Keratinocyte (primary cell): ENCODE measurements at regions not wholly inside any gene's neighbourhood (a gene's known extent, or its start where the extent isn't known, plus 50 kb on each side); places are given as distances from the start of the nearest gene placed in this dataset.

ENCODE experiments used
- DNase-seq: peaks from one replicate; pipeline ENCODE4 v3.0.0-alpha.2; 2011; ENCODE audit warnings: low read depth, missing footprints, low spot score
- FAIRE-seq: peaks from 2 replicates; lab custom pipeline; 2011; peaks lifted over from hg19 to GRCh38; lab: Jason Lieb, UNC
- H2AFZ ChIP-seq: 2 replicates; pipeline ENCODE4 v1.6.0; 2012; ENCODE audit warnings: low read length, control low read depth, inconsistent platforms; ENCODE audit not compliant: control insufficient read depth
- H3K27ac ChIP-seq: 2 replicates; pipeline ENCODE4 v1.5.1; 2011; ENCODE audit warnings: low read length; ENCODE audit not compliant: control insufficient read depth, insufficient read depth
- H3K27me3 ChIP-seq: 3 replicates; pipeline ENCODE4 v1.6.0; 2011; ENCODE audit warnings: low read length; ENCODE audit not compliant: control insufficient read depth, insufficient read depth; ENCODE audit errors: extremely low read depth
- H3K36me3 ChIP-seq, 2 experiments: 2 replicates in 1 of 2; 3 replicates in 1 of 2; pipeline ENCODE4 v1.5.1; 2011; ENCODE audit warnings: low read length in 2 of 2, mild to moderate bottlenecking in 1 of 2; ENCODE audit not compliant: control insufficient read depth in 2 of 2, insufficient read depth in 2 of 2; ENCODE audit errors: extremely low read depth in 1 of 2
- H3K4me1 ChIP-seq: 3 replicates; pipeline ENCODE4 v1.5.1; 2011; ENCODE audit warnings: low read length; ENCODE audit not compliant: control insufficient read depth, insufficient read depth; ENCODE audit errors: extremely low read depth
- H3K4me2 ChIP-seq: 3 replicates; pipeline ENCODE4 v1.6.0; 2011; ENCODE audit warnings: low read depth, low read length; ENCODE audit not compliant: control insufficient read depth, insufficient read depth; ENCODE audit errors: extremely low read depth
- H3K4me3 ChIP-seq, 3 experiments: fragments of 200-600 bp in 1 of 3; sonication (generic) in 1 of 3; 2 replicates in 2 of 3; 3 replicates in 1 of 3; pipeline ENCODE4 v1.5.1; 2011 to 2016; ENCODE audit warnings: low read length in 3 of 3, mild to moderate bottlenecking in 3 of 3, control low read depth in 2 of 3, inconsistent platforms in 1 of 3, low read depth in 1 of 3, mixed read lengths in 1 of 3, mixed run types in 1 of 3, moderate library complexity in 1 of 3; ENCODE audit not compliant: control insufficient read depth in 2 of 3, insufficient read depth in 2 of 3; ENCODE audit errors: extremely low read depth in 1 of 3
- H3K79me2 ChIP-seq: 2 replicates; pipeline ENCODE4 v1.6.0; 2012; ENCODE audit warnings: low read length; ENCODE audit not compliant: control insufficient read depth, insufficient read depth
- H3K9ac ChIP-seq: 3 replicates; pipeline ENCODE4 v1.6.0; 2011; ENCODE audit warnings: low read length; ENCODE audit not compliant: control insufficient read depth, insufficient read depth; ENCODE audit errors: extremely low read depth
- H3K9me1 ChIP-seq: 3 replicates; pipeline ENCODE4 v1.6.0; 2011; ENCODE audit warnings: low read length; ENCODE audit not compliant: control insufficient read depth, insufficient read depth; ENCODE audit errors: extremely low read depth
- H3K9me3 ChIP-seq: 2 replicates; pipeline ENCODE4 v1.5.1; 2012; ENCODE audit warnings: low read depth, low read length; ENCODE audit not compliant: control insufficient read depth
- H4K20me1 ChIP-seq: 3 replicates; pipeline ENCODE4 v1.6.0; 2011; ENCODE audit warnings: low read length; ENCODE audit not compliant: control insufficient read depth, insufficient read depth; ENCODE audit errors: extremely low read depth
- EZH2 ChIP-seq: IDR thresholded peaks from one replicate; pipeline ENCODE4 v1.6.1; 2012; ENCODE audit warnings: inconsistent platforms, mild to moderate bottlenecking, low read length, moderate library complexity
- dilution Hi-C: fragments of 300-500 bp; cut with MboI; formaldehyde crosslinking; loops from one replicate; pipeline ENCODE4 v1.7.0; 2020; ENCODE audit warnings: low sequenced_read_pairs; ENCODE audit not compliant: extremely low pct_ligation_motif_present
- TF ChIP-seq, protein P1 (sequence below), 3 experiments: IDR thresholded peaks in 1 of 3; conservative IDR thresholded peaks in 1 of 3; optimal IDR thresholded peaks in 1 of 3; 2 replicates in 2 of 3; 3 replicates in 1 of 3; pipeline versions ENCODE3 to v1.5.1; 2011; ENCODE audit warnings: low read length in 3 of 3, mild to moderate bottlenecking in 3 of 3, moderate library complexity in 2 of 3, control low read depth in 1 of 3, inconsistent platforms in 1 of 3; ENCODE audit not compliant: insufficient read depth in 2 of 3; ENCODE audit errors: extremely low read depth in 1 of 3

- DNase-seq (no peak), FAIRE-seq (no peak)
- Histone ChIP-seq H4K20me1 (no peaks in the 10 kb centered on the region), H3K27ac (no peak overlapping the region), H3K27me3 (no peaks in the 10 kb centered on the region), H3K4me1 (no peaks in the 10 kb centered on the region), H3K9ac (no peak overlapping the region), H3K9me1 (no peaks in the 10 kb centered on the region), H3K4me2 (no peak overlapping the region), H3K4me3 (no peak overlapping the region), H3K79me2 (no peaks in the 10 kb centered on the region), H3K9me3 (no peaks in the 10 kb centered on the region), H2AFZ (no peak overlapping the region), H3K36me3 (no peaks in the 10 kb centered on the region)
- dilution Hi-C loops: no loop called here
- TF ChIP-seq EZH2: no peak
- TF ChIP-seq, protein P1, sequence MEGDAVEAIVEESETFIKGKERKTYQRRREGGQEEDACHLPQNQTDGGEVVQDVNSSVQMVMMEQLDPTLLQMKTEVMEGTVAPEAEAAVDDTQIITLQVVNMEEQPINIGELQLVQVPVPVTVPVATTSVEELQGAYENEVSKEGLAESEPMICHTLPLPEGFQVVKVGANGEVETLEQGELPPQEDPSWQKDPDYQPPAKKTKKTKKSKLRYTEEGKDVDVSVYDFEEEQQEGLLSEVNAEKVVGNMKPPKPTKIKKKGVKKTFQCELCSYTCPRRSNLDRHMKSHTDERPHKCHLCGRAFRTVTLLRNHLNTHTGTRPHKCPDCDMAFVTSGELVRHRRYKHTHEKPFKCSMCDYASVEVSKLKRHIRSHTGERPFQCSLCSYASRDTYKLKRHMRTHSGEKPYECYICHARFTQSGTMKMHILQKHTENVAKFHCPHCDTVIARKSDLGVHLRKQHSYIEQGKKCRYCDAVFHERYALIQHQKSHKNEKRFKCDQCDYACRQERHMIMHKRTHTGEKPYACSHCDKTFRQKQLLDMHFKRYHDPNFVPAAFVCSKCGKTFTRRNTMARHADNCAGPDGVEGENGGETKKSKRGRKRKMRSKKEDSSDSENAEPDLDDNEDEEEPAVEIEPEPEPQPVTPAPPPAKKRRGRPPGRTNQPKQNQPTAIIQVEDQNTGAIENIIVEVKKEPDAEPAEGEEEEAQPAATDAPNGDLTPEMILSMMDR (optimal IDR thresholded peaks at IDR 0.05 in 1 of 3, IDR thresholded peaks at IDR 0.05 in 1 of 3, conservative IDR thresholded peaks at IDR 0.05 in 1 of 3; ENCODE audit: extremely low read depth in 1 of 3, insufficient read depth in 2 of 3, low read length in 3 of 3): no peak
Observed at GRCh38 chr11:112504056-112504455, 243.4 kb upstream of the PLET1 start.

DNA sequence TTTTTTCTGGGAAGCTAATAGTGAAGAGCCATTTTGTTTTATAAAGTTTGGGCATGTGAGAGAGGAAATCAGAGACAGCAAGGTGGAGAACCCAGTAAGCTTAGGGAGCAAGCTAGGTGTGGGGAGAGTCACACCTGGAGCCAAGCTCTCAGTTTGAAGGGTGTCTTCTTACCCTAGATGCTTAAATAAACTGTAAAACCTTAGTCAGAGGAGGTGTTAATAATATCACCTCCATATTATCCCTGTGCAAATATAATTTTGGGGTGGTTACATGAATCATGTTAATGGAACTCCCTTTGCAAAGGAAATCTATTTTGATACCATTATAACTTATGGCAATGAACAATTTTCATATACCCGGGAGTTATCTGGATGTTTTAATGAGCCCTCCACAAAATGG, 246.2 kb upstream of the PLET1 start:
- H3K9me1 ChIP-seq: no peaks in the 10 kb centered on the region
- dilution Hi-C loops: no loop called here
- H3K9ac ChIP-seq: no peak overlapping the region
- H3K4me3 ChIP-seq: no peak overlapping the region
- H3K36me3 ChIP-seq: no peaks in the 10 kb centered on the region
- H3K27ac ChIP-seq: no peak overlapping the region
- H4K20me1 ChIP-seq: no peaks in the 10 kb centered on the region
- no peak overlapping the region for H3K4me2 ChIP-seq
- TF ChIP-seq, protein P1 (optimal IDR thresholded peaks at IDR 0.05 in 1 of 3, IDR thresholded peaks at IDR 0.05 in 1 of 3, conservative IDR thresholded peaks at IDR 0.05 in 1 of 3; ENCODE audit: extremely low read depth in 1 of 3, insufficient read depth in 2 of 3, low read length in 3 of 3): no peak
- TF ChIP-seq EZH2: no peak
- no peaks in the 10 kb centered on the region for H3K27me3 ChIP-seq
- H3K4me1 ChIP-seq: no peaks in the 10 kb centered on the region
- DNase-seq: no peak
- no peak for FAIRE-seq
- no peak overlapping the region for H2AFZ ChIP-seq
- no peaks in the 10 kb centered on the region for H3K79me2 ChIP-seq
- H3K9me3 ChIP-seq: no peaks in the 10 kb centered on the region
